ENCODE measurements at regions not wholly inside any gene's neighbourhood (a gene's known extent, or its start where the extent isn't known, plus 50 kb on each side); places are given as distances from the start of the nearest gene placed in this dataset.

DNA sequence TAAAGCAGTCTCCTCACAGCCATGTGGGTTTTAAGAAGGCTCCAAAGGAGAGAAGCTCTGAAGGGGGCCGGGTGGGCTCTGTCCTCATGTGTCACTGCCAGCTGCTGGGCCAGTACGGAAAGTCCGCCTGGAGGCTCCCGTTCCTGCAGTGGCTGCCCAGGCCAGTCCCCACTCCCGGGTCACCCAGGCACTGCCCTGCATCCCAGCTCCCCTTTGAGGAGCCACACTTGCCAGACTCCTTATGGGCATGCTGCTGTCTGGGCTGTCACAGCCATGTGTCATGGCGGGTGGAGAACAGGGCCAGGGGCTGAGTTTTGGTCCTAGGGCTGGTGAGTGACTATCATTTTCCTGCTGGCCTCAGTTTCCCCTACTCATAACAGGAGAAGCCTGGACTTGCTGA, 79.4 kb upstream of the ACTRT2 start:
- Histone ChIP-seq H3K9me3 (ENCODE audit: low read depth, low read length) (peaks cover 2% of the 10 kb centered on the region), H2AFZ (ENCODE audit: low read length) (no peak overlapping the region), H3K4me3 (ENCODE audit: insufficient read depth, low read length) (no peak overlapping the region)

DNA sequence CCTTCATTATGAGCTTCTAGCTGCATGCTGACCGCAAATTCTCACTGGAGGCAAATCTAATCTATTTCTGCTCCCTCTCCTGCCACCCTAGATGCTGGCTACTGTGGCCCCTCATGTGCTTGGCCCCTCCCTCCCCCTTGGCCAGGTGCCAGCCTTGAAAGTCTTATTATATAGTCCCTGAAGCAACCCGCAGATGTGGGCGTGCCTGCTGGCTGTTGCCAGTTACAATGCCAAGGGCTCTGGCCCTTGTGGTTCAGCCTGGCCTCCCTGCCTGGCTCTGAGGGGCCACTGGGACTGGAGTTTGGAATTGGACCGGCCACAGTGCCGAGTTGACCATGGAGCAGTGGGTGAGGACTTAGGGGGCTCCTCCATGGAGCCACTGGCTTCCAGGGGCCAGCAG, 78.9 kb upstream of the ACTRT2 start:
- peaks cover 2% of the 10 kb centered on the region for H3K9me3 ChIP-seq (ENCODE audit: low read depth, low read length)
- H2AFZ ChIP-seq (ENCODE audit: low read length): no peak overlapping the region
- H3K27ac ChIP-seq (ENCODE audit: low read depth, low read length): no peak overlapping the region
- no peaks in the 10 kb centered on the region for H4K20me1 ChIP-seq (ENCODE audit: insufficient read depth, low read length)
- H3K4me3 ChIP-seq (ENCODE audit: insufficient read depth, low read length): no peak overlapping the region
- H3K4me1 ChIP-seq (ENCODE audit: insufficient read depth, low read length): no peaks in the 10 kb centered on the region
- DNase-seq (ENCODE audit: insufficient read length, low spot score, missing footprints): peak; percentile 56
- H3K36me3 ChIP-seq (ENCODE audit: insufficient read depth, low read length): no peaks in the 10 kb centered on the region
- H3K27me3 ChIP-seq (ENCODE audit: insufficient read depth, low read length): no peaks in the 10 kb centered on the region
- no peak overlapping the region for H3K4me2 ChIP-seq (ENCODE audit: insufficient read depth, low read length)
- TF ChIP-seq, protein P1, sequence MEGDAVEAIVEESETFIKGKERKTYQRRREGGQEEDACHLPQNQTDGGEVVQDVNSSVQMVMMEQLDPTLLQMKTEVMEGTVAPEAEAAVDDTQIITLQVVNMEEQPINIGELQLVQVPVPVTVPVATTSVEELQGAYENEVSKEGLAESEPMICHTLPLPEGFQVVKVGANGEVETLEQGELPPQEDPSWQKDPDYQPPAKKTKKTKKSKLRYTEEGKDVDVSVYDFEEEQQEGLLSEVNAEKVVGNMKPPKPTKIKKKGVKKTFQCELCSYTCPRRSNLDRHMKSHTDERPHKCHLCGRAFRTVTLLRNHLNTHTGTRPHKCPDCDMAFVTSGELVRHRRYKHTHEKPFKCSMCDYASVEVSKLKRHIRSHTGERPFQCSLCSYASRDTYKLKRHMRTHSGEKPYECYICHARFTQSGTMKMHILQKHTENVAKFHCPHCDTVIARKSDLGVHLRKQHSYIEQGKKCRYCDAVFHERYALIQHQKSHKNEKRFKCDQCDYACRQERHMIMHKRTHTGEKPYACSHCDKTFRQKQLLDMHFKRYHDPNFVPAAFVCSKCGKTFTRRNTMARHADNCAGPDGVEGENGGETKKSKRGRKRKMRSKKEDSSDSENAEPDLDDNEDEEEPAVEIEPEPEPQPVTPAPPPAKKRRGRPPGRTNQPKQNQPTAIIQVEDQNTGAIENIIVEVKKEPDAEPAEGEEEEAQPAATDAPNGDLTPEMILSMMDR (IDR thresholded peaks at IDR 0.05; ENCODE audit: extremely low read depth, low read depth, low read length): no peak
- no peaks in the 10 kb centered on the region for H3K79me2 ChIP-seq (ENCODE audit: insufficient read depth, low read length)

More for the DNA sequence above, 79.4 kb upstream of the ACTRT2 start:
- Histone ChIP-seq H3K36me3 (ENCODE audit: insufficient read depth, low read length) (no peaks in the 10 kb centered on the region), H3K27me3 (ENCODE audit: insufficient read depth, low read length) (no peaks in the 10 kb centered on the region), H3K79me2 (ENCODE audit: insufficient read depth, low read length) (no peaks in the 10 kb centered on the region), H3K4me1 (ENCODE audit: insufficient read depth, low read length) (no peaks in the 10 kb centered on the region), H3K4me2 (ENCODE audit: insufficient read depth, low read length) (no peak overlapping the region), H3K27ac (ENCODE audit: low read depth, low read length) (no peak overlapping the region), H4K20me1 (ENCODE audit: insufficient read depth, low read length) (no peaks in the 10 kb centered on the region)
- TF ChIP-seq, protein P1 (IDR thresholded peaks at IDR 0.05; ENCODE audit: extremely low read depth, low read depth, low read length): no peak
- no peak for DNase-seq (ENCODE audit: insufficient read length, low spot score, missing footprints)

DNA sequence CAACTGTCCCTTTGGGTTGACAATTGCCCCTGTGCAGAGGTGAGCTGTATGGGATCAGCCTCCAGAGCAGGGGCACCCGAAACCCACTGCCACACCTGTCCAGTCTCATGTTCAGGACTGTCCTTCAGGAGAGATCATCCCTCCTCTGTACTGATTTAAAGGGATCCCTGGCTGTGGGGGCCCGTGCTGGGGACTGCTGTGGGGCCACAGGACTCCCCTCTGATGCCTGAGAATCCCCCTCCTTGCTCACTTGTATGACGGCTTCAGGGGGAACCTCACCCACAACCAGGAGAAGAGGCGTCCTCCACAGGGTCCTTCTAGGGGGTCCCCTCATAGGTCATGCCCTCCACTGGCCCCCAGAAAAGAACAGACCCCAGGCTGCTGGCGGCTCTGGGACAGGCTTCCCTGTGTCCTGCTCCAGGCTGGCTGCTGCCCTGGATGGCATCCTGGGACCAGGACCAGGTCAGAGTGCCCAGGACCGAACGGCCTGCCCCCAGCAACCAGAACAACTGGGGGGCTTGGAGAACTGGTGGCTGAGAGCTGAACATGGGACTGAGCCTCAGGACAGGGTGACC, 77.5 kb upstream of the ACTRT2 start:
- peak; percentile 47 for DNase-seq (ENCODE audit: insufficient read length, low spot score, missing footprints)
- no peak overlapping the region for H2AFZ ChIP-seq (ENCODE audit: low read length)
- H3K27ac ChIP-seq (ENCODE audit: low read depth, low read length): no peak overlapping the region
- TF ChIP-seq, protein P1 (IDR thresholded peaks at IDR 0.05; ENCODE audit: extremely low read depth, low read depth, low read length): no peak
- H4K20me1 ChIP-seq (ENCODE audit: insufficient read depth, low read length): no peaks in the 10 kb centered on the region
- H3K4me2 ChIP-seq (ENCODE audit: insufficient read depth, low read length): no peak overlapping the region
- no peaks in the 10 kb centered on the region for H3K36me3 ChIP-seq (ENCODE audit: insufficient read depth, low read length)
- H3K27me3 ChIP-seq (ENCODE audit: insufficient read depth, low read length): peaks cover 2% of the 10 kb centered on the region
- H3K4me1 ChIP-seq (ENCODE audit: insufficient read depth, low read length): no peaks in the 10 kb centered on the region
- no peak overlapping the region for H3K4me3 ChIP-seq (ENCODE audit: insufficient read depth, low read length)
- peaks cover 2% of the 10 kb centered on the region for H3K9me3 ChIP-seq (ENCODE audit: low read depth, low read length)
- no peaks in the 10 kb centered on the region for H3K79me2 ChIP-seq (ENCODE audit: insufficient read depth, low read length)

DNA sequence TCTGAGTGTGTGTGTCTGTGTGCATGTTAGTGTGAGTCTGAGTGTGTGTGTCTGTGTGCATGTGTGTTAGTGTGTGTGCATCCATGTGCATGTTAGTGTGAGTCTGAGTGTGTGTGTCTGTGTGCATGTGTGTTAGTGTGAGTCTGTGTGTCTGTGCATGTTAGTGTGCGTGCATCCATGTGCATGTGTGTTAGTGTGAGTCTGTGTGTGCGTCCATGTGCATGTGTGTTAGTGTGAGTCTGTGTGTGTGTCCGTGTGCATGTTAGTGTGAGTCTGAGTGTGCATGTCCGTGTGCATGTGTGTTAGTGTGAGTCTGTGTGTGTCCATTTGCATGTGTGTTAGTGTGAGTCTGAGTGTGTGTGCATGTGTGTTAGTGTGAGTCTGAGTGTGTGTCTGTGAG, 76.6 kb upstream of the ACTRT2 start:
- no peak for DNase-seq (ENCODE audit: insufficient read length, low spot score, missing footprints)
- Histone ChIP-seq H3K4me3 (ENCODE audit: insufficient read depth, low read length) (no peak overlapping the region), H3K4me2 (ENCODE audit: insufficient read depth, low read length) (no peak overlapping the region), H3K27me3 (ENCODE audit: insufficient read depth, low read length) (peaks cover 8% of the 10 kb centered on the region), H3K9me3 (ENCODE audit: low read depth, low read length) (peaks cover 2% of the 10 kb centered on the region), H4K20me1 (ENCODE audit: insufficient read depth, low read length) (no peaks in the 10 kb centered on the region), H3K4me1 (ENCODE audit: insufficient read depth, low read length) (no peaks in the 10 kb centered on the region), H3K36me3 (ENCODE audit: insufficient read depth, low read length) (no peaks in the 10 kb centered on the region), H2AFZ (ENCODE audit: low read length) (no peak overlapping the region), H3K27ac (ENCODE audit: low read depth, low read length) (no peak overlapping the region), H3K79me2 (ENCODE audit: insufficient read depth, low read length) (no peaks in the 10 kb centered on the region)
- TF ChIP-seq, protein P1 (IDR thresholded peaks at IDR 0.05; ENCODE audit: extremely low read depth, low read depth, low read length): no peak
